ENCODE measurements at regions not wholly inside any gene's neighbourhood (a gene's known extent, or its start where the extent isn't known, plus 50 kb on each side); places are given as distances from the start of the nearest gene placed in this dataset.

DNA sequence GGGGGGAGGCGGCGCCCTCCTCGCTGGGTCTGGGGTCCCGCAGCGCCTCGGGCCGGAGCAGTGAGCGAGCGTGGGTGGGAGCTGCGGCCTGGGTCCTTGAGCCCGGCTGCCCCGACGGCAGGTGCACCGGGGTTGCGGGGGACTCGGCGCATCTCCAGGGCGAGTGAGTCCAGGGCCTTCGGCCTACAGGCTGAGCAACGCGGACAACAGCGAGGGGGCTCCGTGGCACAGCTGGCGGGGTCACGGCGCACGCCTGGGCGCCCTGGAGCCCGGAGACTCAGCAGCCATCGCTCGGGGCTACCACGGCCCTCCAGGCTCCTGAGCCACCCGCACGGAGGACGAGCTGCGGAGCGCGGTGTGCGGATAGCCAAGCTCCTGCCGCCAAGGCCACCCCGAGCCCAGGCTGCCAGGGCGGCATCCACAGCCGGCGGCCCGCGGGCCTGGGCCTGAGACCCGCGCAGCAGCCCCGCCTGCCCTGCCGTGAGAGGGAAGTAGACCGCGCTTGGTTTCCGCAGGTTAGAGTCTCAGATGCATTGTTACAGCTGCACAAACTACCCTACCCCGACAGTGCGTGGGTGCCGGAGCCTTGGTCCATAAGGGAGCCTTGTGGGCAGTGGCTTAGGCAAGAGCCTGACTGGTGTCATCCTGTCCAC, 253.9 kb upstream of the SGCG start:
- no peak for TF ChIP-seq POLR2A (IDR thresholded peaks at IDR 0.05)
- TF ChIP-seq CTCF (IDR thresholded peaks at IDR 0.05) = no peak
- TF ChIP-seq POLR2AphosphoS5 (IDR thresholded peaks at IDR 0.05) = no peak
